Upper lobe of left lung (tissue), 4 donors: ENCODE measurements at regions not wholly inside any gene's neighbourhood (a gene's known extent, or its start where the extent isn't known, plus 50 kb on each side); places are given as distances from the start of the nearest gene placed in this dataset.

Experiments
- POLR2A ChIP-seq, 4 donors: fragments of 450-650 bp; IDR thresholded peaks; one replicate each; pipeline ENCODE4 v1.5.1; 2016 to 2017; ENCODE audit warnings: antibody characterized with exemption in 4 of 4, mild to moderate bottlenecking in 2 of 4
- POLR2AphosphoS5 ChIP-seq, 2 donors: sonication (generic); formaldehyde crosslinking; IDR thresholded peaks; one replicate each; pipeline ENCODE4 v1.5.1; 2017; ENCODE audit warnings: antibody characterized with exemption in 2 of 2
- TF ChIP-seq, protein P1 (sequence below), 6 experiments: fragments of 450-650 bp in 4 of 6; fragments of 200-600 bp in 2 of 6; sonication (generic) in 2 of 6; IDR thresholded peaks; one replicate each; pipeline ENCODE4 v1.5.1; 2016 to 2019; ENCODE audit warnings: antibody characterized with exemption in 6 of 6

DNA sequence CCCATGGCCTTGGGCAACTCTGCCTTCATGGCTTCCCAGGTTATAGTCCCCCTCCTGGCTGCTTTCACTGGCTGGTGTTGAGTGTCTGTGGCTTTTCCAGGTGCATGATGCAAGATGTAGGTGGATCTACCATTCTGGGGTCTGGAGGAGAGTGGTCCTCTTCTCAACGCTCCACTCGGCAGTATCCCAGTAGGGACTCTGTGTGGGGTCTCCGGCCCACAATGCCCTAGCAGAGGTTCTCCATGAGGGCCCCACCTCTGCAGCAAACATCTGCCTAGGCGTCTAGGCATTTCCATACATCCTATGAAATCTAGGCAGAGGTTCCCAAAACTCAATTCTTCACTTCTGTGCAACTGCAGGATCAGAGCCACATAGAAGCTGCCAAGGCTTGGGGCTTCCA, 763.4 kb upstream of the EPHA5 start:
- TF ChIP-seq, protein P1, sequence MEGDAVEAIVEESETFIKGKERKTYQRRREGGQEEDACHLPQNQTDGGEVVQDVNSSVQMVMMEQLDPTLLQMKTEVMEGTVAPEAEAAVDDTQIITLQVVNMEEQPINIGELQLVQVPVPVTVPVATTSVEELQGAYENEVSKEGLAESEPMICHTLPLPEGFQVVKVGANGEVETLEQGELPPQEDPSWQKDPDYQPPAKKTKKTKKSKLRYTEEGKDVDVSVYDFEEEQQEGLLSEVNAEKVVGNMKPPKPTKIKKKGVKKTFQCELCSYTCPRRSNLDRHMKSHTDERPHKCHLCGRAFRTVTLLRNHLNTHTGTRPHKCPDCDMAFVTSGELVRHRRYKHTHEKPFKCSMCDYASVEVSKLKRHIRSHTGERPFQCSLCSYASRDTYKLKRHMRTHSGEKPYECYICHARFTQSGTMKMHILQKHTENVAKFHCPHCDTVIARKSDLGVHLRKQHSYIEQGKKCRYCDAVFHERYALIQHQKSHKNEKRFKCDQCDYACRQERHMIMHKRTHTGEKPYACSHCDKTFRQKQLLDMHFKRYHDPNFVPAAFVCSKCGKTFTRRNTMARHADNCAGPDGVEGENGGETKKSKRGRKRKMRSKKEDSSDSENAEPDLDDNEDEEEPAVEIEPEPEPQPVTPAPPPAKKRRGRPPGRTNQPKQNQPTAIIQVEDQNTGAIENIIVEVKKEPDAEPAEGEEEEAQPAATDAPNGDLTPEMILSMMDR (IDR thresholded peaks at IDR 0.05): no peak
- TF ChIP-seq POLR2A (IDR thresholded peaks at IDR 0.05) (no peak), POLR2AphosphoS5 (IDR thresholded peaks at IDR 0.05) (no peak)
